Naive thymus-derived CD4-positive, alpha-beta T cell (primary cell): ENCODE measurements at regions not wholly inside any gene's neighbourhood (a gene's known extent, or its start where the extent isn't known, plus 50 kb on each side); places are given as distances from the start of the nearest gene placed in this dataset.

Experiments used
- ATAC-seq: fragments of 150-1000 bp; cut with Tn5 transposase; 2 replicates; pipeline ENCODE4 v1.10.0; 2021; ENCODE audit warnings: mild to moderate bottlenecking, moderate library complexity
- CTCF ChIA-PET: fragments of 350-600 bp; sonication (Branson Sonifier 250); formaldehyde crosslinking; loops from one replicate; lab custom pipeline; 2021; ENCODE audit warnings: antibody characterized with exemption; lab: Charles Lee
- POLR2A ChIA-PET: fragments of 350-600 bp; sonication (Branson Sonifier 250); formaldehyde crosslinking; loops from one replicate; lab custom pipeline; 2021; ENCODE audit warnings: antibody characterized with exemption, inconsistent platforms; lab: Charles Lee
- DNase-seq, 9 donors: peaks; one replicate each; pipeline versions ENCODE4 v3.0.0 to v3.0.0-alpha.2; 2020 to 2022; ENCODE audit warnings: mixed read lengths in 1 of 9
- H3K27ac ChIP-seq: one replicate; pipeline ENCODE4 v1.7.0; 2013; ENCODE audit warnings: mild to moderate bottlenecking, low read depth, low read length, moderate library complexity
- H3K27me3 ChIP-seq, 2 donors: one replicate each; pipeline ENCODE4 v1.7.0; 2013; ENCODE audit warnings: low read length in 2 of 2, mild to moderate bottlenecking in 2 of 2, moderate library complexity in 2 of 2; ENCODE audit not compliant: control insufficient read depth in 2 of 2, insufficient read depth in 2 of 2
- H3K36me3 ChIP-seq, 3 experiments: 1 replicate in 2 of 3; 2 replicates in 1 of 3; pipeline ENCODE4 v1.7.0; 2013; ENCODE audit warnings: low read length in 3 of 3, mild to moderate bottlenecking in 3 of 3, moderate library complexity in 1 of 3; ENCODE audit not compliant: insufficient read depth in 3 of 3, control insufficient read depth in 2 of 3
- H3K4me1 ChIP-seq, 2 donors: one replicate each; pipeline ENCODE4 v1.7.0; 2013; ENCODE audit warnings: low read length in 2 of 2, mild to moderate bottlenecking in 2 of 2, moderate library complexity in 1 of 2; ENCODE audit not compliant: control insufficient read depth in 2 of 2, insufficient read depth in 2 of 2
- H3K4me3 ChIP-seq: 2 replicates; pipeline ENCODE4 v1.7.0; 2013; ENCODE audit warnings: mild to moderate bottlenecking, low read length
- H3K9me3 ChIP-seq, 3 experiments: 1 replicate in 2 of 3; 2 replicates in 1 of 3; pipeline ENCODE4 v1.7.0; 2013; ENCODE audit warnings: low read length in 3 of 3; ENCODE audit not compliant: control insufficient read depth in 2 of 3
- H3K27ac Mint-ChIP-seq, 9 donors: one replicate each; pipeline ENCODE4 v1.8.0; 2020 to 2022; ENCODE audit warnings: mixed read lengths in 9 of 9, mild to moderate bottlenecking in 8 of 9, moderate library complexity in 5 of 9, inconsistent platforms in 2 of 9
- H3K27me3 Mint-ChIP-seq, 5 donors: one replicate each; pipeline ENCODE4 v1.8.0; 2021 to 2022; ENCODE audit warnings: mixed read lengths in 5 of 5, mild to moderate bottlenecking in 1 of 5
- H3K36me3 Mint-ChIP-seq, 5 donors: one replicate each; pipeline ENCODE4 v1.8.0; 2020 to 2022; ENCODE audit warnings: mixed read lengths in 5 of 5, mild to moderate bottlenecking in 3 of 5, inconsistent platforms in 1 of 5
- H3K4me1 Mint-ChIP-seq, 7 donors: one replicate each; pipeline ENCODE4 v1.8.0; 2020 to 2022; ENCODE audit warnings: mixed read lengths in 7 of 7, mild to moderate bottlenecking in 3 of 7, inconsistent platforms in 1 of 7
- H3K4me3 Mint-ChIP-seq, 10 donors: one replicate each; pipeline ENCODE4 v1.8.0; 2020 to 2022; ENCODE audit warnings: mild to moderate bottlenecking in 10 of 10, mixed read lengths in 10 of 10, moderate library complexity in 6 of 10, inconsistent platforms in 2 of 10
- H3K9me3 Mint-ChIP-seq, 11 donors: one replicate each; pipeline ENCODE4 v1.8.0; 2020 to 2022; ENCODE audit warnings: mixed read lengths in 11 of 11, mild to moderate bottlenecking in 4 of 11, inconsistent platforms in 1 of 11, moderate library complexity in 1 of 11
- intact Hi-C, 2 donors: fragments of 100-400 bp; cut with micrococcal nuclease; formaldehyde crosslinking; loops; one replicate each; pipeline ENCODE4 v1.15.1; 2023

DNA sequence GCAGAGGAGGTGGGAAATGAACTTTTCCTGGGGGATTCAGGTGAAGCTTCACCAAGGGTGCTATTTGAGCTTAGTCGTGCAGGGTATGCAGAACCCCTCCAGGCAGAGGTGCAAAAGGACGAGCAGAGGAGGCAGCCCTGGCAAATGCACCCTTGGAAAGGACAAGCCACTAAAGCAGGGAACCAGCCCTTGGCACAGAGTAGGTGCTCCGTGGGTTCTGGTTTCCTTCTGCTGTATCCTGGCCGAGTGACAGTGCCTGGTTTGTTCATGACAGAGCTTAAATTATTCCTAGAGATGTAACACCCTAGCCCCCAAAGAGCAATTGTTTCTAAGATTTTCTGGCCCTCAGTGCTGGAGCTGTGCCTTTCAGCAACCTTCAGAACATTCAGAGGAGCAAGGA is 73.4 kb upstream of the SYT6 start:
- CTCF ChIA-PET = no interaction called here
- peaks cover 0 to 11% (median 0%) of the 10 kb centered on the region in 5 donors for H3K27me3 Mint-ChIP-seq
- POLR2A ChIA-PET = interaction anchor here (0.6 kb wide), 1 partner anchor 438 kb away, joined by 3 read pairs; no protein-coding TSS in a partner anchor
- no peaks in the 10 kb centered on the region for H3K36me3 Mint-ChIP-seq
- peaks cover 0 to 5% (median 0%) of the 10 kb centered on the region in 7 donors for H3K4me1 Mint-ChIP-seq
- intact Hi-C loops = no loop called here
- H3K9me3 ChIP-seq = no peaks in the 10 kb centered on the region
- no peak for ATAC-seq
- H3K27ac ChIP-seq = no peak overlapping the region
- H3K4me3 Mint-ChIP-seq = no peak overlapping the region
- H3K9me3 Mint-ChIP-seq = no peaks in the 10 kb centered on the region
- no peaks in the 10 kb centered on the region for H3K4me1 ChIP-seq
- H3K4me3 ChIP-seq = no peak overlapping the region
- no peak for DNase-seq
- H3K36me3 ChIP-seq = no peaks in the 10 kb centered on the region
- no peaks in the 10 kb centered on the region for H3K27me3 ChIP-seq
- no peak overlapping the region for H3K27ac Mint-ChIP-seq

DNA sequence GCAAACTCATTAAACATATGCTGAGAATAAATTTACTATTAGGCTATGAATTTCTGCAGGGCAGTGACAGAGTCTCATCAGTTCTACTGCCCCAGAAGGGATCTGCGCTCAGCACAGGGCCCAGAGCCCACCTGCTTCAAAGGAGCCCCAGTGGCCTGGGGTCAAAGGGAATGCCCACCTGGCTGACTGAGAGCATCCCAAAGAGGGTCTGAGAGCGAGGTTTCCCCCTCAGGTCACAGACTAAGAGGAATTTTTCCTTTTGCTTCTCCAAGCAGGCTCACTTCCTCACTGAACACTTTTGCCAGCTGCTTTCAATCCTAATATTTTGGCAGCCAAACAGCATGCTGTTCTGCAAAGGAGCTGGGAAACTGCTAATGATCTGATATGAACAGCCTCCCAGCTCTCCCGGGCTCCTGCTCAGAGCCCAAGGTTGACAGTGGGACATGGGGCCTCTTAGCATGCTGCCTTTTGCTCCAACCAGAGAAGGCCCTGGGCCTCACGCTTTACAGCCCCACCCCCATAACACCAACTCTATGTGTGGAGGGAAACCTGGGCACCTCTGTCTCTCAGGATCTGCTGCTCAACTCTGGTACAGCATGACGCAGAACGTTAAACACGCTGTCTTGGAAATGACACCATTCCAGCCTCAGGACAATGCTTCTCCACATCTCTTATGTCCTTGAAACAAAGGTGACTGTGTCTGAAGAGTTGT is 70.7 kb upstream of the SYT6 start:
- ATAC-seq (no peak), DNase-seq (no peak)
- Mint-ChIP-seq H3K9me3 (no peaks in the 10 kb centered on the region), H3K27me3 (peaks cover 0 to 11% (median 0%) of the 10 kb centered on the region in 5 donors), H3K27ac (no peak overlapping the region), H3K36me3 (no peaks in the 10 kb centered on the region), H3K4me1 (no peaks in the 10 kb centered on the region), H3K4me3 (no peak overlapping the region)
- POLR2A ChIA-PET = no interaction called here
- Histone ChIP-seq H3K9me3 (no peaks in the 10 kb centered on the region), H3K36me3 (no peaks in the 10 kb centered on the region), H3K27ac (no peak overlapping the region), H3K4me3 (no peak overlapping the region), H3K27me3 (no peaks in the 10 kb centered on the region), H3K4me1 (no peaks in the 10 kb centered on the region)
- intact Hi-C loops = no loop called here
- CTCF ChIA-PET = no interaction called here

DNA sequence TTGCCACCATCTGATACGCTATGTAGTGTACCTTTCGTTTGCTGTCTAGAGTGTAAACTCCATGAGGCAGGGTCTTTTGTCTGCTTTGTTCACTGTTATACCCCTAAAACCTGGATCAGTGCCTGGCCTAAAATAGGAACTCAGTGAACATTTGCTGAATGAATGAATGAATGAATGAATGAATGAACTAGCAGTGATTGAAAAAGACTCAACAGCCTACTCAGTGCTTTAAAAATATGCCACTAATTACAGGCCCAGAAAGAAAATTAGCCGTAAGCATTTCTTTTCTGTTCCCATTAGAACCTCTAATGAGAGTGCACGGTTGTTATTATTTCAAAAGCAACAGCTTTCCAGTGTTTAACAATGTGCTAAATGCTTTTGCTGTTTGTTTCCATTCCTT is 69.3 kb upstream of the SYT6 start:
- Mint-ChIP-seq H3K27me3 (peaks cover 0 to 11% (median 0%) of the 10 kb centered on the region in 5 donors), H3K9me3 (no peaks in the 10 kb centered on the region), H3K36me3 (no peaks in the 10 kb centered on the region), H3K4me1 (peaks cover 0 to 7% (median 5%) of the 10 kb centered on the region in 7 donors), H3K4me3 (no peak overlapping the region), H3K27ac (no peak overlapping the region)
- no peak overlapping the region for H3K27ac ChIP-seq
- intact Hi-C loops = no loop called here
- H3K4me1 ChIP-seq = no peaks in the 10 kb centered on the region
- no peaks in the 10 kb centered on the region for H3K36me3 ChIP-seq
- H3K9me3 ChIP-seq = no peaks in the 10 kb centered on the region
- ATAC-seq (no peak), DNase-seq (no peak)
- CTCF ChIA-PET = no interaction called here
- POLR2A ChIA-PET = no interaction called here
- H3K4me3 ChIP-seq = no peak overlapping the region
- H3K27me3 ChIP-seq = no peaks in the 10 kb centered on the region

DNA sequence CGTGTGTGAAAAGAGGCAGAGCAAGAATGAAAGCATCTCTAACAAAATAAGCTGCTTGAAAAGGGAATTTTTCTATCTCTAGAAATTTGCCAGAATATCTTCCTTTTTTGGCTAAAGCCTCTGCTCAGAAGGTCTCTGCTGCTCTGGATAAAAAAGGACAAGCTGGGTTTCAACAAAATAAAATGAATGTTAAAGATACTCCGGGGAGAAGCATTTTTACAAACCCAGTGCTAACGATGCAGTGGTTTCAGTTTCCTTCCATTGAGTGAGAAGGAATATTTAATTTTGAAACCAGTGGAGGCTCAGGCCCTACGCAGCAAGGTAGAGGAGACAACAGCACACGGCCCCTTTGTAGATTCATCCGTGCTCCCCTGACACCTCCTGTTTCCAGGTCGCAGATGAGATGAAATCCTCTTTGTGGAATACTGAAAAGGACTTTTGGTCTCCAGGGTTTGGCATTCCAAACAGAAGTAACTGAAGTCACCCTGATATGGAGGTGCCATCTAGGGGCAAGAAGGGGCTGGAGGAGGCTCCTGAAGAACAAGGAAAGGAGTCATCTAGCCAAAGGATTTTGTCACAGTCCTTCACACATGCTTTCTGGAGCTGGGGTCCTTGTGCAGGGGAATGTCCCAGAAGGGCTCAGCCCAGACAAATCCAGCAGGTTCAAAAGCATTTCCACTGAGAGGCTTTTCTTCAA is 65.7 kb upstream of the SYT6 start:
- ATAC-seq (no peak), DNase-seq (no peak)
- Mint-ChIP-seq H3K36me3 (no peaks in the 10 kb centered on the region), H3K4me1 (peaks cover 0 to 7% (median 5%) of the 10 kb centered on the region in 7 donors), H3K27ac (peak overlapping the region in 1 of 9 donors; percentile 8), H3K27me3 (peaks cover 0 to 3% (median 0%) of the 10 kb centered on the region in 5 donors), H3K4me3 (peak overlapping the region in 2 of 10 donors; percentile 1 to 3), H3K9me3 (no peaks in the 10 kb centered on the region)
- Histone ChIP-seq H3K9me3 (no peaks in the 10 kb centered on the region), H3K36me3 (no peaks in the 10 kb centered on the region), H3K4me3 (no peak overlapping the region), H3K27ac (no peak overlapping the region), H3K4me1 (no peaks in the 10 kb centered on the region), H3K27me3 (no peaks in the 10 kb centered on the region)
- ChIA-PET POLR2A (no interaction called here), CTCF (no interaction called here)
- intact Hi-C loops = no loop called here

DNA sequence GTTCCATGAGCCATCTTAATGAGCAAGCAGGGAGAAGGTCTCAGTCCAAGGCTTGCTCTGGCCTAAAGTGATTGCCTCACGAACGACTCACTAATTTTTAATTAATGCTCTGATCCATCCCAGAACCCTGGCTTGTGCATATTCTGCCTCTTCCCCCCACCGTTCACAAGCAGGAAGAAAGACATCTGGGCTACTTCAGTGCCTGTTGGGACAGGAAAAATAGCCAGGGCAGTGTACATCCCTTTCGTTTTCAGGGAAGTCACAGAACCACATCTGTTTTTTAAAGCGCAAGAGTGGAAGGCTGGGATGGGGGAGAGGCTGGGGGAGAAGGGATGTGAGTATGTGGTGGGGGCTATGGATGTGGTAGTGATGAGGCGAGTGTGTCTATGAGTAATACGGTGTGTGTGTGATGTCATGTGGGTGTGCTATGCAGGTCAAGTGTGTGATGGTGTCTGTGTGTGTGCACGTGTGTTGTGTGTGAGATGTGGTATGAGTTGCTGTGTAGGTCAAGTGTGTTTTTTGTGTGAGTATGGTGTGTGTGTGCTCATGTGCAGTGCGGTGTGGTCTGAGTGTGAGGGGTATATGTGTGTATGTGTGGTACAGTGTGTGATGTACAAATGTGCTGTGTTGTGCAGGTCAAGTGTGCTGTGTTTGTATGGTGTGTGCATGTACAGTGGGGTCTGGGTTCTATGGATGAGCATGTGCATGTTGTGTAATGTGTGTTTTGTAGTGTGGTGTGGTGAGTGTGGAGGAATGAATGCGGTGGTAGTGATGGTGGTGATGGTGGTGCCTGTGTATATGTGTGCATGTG is 64.9 kb upstream of the SYT6 start:
- H3K9me3 Mint-ChIP-seq = no peaks in the 10 kb centered on the region
- no peaks in the 10 kb centered on the region for H3K4me1 ChIP-seq
- H3K4me3 ChIP-seq = no peak overlapping the region
- POLR2A ChIA-PET = no interaction called here
- H3K4me3 Mint-ChIP-seq = peak overlapping the region in 1 of 10 donors; percentile 1
- H3K27ac ChIP-seq = no peak overlapping the region
- CTCF ChIA-PET = no interaction called here
- intact Hi-C loops = no loop called here
- H3K27me3 ChIP-seq = no peaks in the 10 kb centered on the region
- no peaks in the 10 kb centered on the region for H3K36me3 Mint-ChIP-seq
- peak; percentile 26 for ATAC-seq
- no peaks in the 10 kb centered on the region for H3K9me3 ChIP-seq
- H3K4me1 Mint-ChIP-seq = peaks cover 0 to 7% (median 5%) of the 10 kb centered on the region in 7 donors
- no peaks in the 10 kb centered on the region for H3K36me3 ChIP-seq
- DNase-seq = no peak
- peaks cover 0 to 3% (median 0%) of the 10 kb centered on the region in 5 donors for H3K27me3 Mint-ChIP-seq
- peak overlapping the region in 1 of 9 donors; percentile 0 for H3K27ac Mint-ChIP-seq

DNA sequence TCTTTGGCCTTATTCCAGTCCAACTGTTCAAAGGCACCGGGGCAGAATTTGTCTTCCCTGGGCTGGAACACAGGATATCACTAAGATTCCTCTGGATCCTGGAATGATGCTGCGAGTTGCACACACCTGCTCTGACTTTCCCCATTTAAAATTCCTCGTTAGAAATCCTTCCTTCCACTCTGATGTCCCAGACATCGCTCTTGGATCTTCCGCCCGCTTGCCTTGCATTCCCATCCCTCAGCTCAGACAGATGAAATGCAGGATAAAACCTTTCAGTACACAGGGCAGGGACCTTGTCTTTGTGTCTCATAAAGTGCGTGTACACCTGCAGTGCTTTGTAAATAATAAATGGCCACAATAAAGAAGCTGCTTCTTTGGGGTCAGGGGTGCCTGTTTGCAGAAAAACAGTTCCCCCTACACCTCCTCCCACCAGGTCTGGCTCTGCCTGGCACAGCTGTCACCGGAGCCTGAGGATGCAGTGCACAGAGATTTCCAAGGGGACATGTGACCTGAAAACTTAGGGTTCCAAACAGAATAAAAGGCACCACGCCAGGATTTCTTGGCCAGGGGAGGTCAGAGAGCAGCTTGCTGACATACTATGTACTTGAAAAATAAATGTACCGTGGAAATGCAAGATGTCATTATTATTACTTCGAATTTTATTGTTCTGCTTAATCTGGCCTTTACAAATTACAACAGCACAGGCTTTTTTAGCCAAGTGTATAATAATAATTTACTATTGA is 62.9 kb upstream of the SYT6 start:
- Histone ChIP-seq H3K9me3 (no peaks in the 10 kb centered on the region), H3K36me3 (no peaks in the 10 kb centered on the region), H3K4me3 (no peak overlapping the region), H3K4me1 (no peaks in the 10 kb centered on the region), H3K27ac (no peak overlapping the region), H3K27me3 (no peaks in the 10 kb centered on the region)
- Mint-ChIP-seq H3K27me3 (peaks cover 0 to 9% (median 0%) of the 10 kb centered on the region in 5 donors), H3K4me3 (no peak overlapping the region), H3K27ac (no peak overlapping the region), H3K4me1 (peaks cover 0 to 7% (median 5%) of the 10 kb centered on the region in 7 donors), H3K36me3 (no peaks in the 10 kb centered on the region), H3K9me3 (no peaks in the 10 kb centered on the region)
- ATAC-seq (no peak), DNase-seq (no peak)
- CTCF ChIA-PET = no interaction called here
- intact Hi-C loops = no loop called here
- POLR2A ChIA-PET = no interaction called here
